RCC 7860 (cell line): ENCODE measurements at regions not wholly inside any gene's neighbourhood (a gene's known extent, or its start where the extent isn't known, plus 50 kb on each side); places are given as distances from the start of the nearest gene placed in this dataset.

ENCODE experiments used
- DNase-seq: peaks from one replicate; pipeline ENCODE4 v3.0.0-alpha.2; 2015; ENCODE audit warnings: low spot score
- FAIRE-seq: peaks from 2 replicates; lab custom pipeline; 2012; peaks lifted over from hg19 to GRCh38; lab: Jason Lieb, UNC

DNA sequence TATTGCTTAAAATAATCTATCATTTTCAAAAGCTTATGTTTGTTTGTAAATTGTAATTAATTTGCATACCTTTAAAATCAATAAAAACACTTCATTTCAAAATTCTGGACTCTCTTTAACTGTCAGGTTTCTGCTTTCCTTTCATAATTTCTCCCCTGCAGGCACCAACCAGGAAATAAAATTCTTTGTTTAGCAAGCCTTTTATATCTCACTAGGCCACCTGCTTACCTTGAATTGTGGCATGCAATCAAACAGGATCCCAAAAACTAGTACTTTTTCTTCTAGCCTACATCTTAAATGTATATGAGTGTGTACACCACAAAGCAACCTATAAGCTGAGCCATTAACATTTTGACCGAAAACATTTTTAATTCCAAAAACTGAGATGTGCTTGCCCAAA, 233.1 kb downstream of the NR4A2 start:
- no peak for FAIRE-seq
- DNase-seq: no peak

DNA sequence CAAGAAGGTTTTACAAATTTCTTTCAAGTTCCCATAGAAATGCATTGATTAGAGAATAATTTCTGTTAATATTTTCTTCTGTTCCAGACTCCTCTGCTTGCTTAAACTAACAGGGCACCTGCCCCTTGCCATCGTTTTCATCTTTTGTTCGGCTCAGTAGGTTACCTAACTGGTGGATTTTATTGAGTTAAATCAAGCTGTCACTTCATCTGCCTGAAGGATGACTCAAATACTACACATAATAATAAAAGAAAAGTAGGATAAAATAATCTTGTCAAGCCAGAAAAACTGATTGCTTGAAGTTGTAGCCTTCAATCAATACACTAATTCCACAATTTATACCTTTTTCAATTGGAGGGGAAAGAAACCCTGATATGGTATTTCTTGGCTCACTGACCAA, 234.0 kb downstream of the NR4A2 start:
- no peak for FAIRE-seq
- no peak for DNase-seq

GRCh38 chr2:156088587-156088986, 243.9 kb downstream of the NR4A2 start:
- DNase-seq (no peak), FAIRE-seq (no peak)

- peak; percentile 36 for DNase-seq
These were observed 244.6 kb downstream of the NR4A2 start for GRCh38 chr2:156087875-156088274.

DNA sequence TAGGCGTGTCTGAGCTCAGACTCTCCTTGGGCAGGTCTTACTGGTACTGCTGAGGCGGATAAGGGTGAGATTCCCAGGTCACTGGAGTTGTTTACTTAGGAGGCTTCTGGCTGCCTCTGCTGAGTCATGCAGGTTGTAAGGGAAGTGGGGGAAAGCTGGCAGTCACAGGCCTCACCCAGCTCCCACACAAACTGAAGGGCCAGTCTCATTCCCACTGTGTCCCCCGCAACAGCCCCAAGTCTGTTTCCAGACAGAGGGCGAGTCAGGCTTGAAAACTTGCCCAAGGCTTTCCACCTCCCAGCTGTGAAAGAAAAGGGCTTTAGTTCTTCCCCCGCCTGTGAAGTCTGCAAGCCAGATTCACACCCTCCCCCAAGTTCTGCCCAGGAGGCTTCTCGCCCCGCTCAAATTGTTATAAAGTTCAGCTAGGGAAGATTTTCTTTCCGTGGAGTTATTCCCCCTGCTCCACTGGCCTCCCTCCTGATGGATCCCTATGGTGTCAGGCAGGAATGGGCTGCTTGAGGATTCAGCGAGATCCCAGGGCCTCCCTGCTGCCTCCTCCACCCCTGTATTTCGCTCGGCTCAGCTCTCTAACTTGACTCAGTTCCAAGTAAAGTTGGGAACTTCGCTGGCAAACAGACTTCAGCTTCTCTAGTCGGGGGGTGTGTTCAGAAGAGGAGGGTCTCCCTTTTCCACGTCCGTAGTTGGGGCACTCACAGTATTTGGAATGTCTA, 248.6 kb downstream of the NR4A2 start:
- DNase-seq: peak; percentile 50
- no peak for FAIRE-seq

More at GRCh38 chr2:156087875-156088274, 244.6 kb downstream of the NR4A2 start:
- FAIRE-seq: no peak

GRCh38 chr2:156079845-156080244, 252.7 kb downstream of the NR4A2 start:
- DNase-seq: no peak
- no peak for FAIRE-seq

DNA sequence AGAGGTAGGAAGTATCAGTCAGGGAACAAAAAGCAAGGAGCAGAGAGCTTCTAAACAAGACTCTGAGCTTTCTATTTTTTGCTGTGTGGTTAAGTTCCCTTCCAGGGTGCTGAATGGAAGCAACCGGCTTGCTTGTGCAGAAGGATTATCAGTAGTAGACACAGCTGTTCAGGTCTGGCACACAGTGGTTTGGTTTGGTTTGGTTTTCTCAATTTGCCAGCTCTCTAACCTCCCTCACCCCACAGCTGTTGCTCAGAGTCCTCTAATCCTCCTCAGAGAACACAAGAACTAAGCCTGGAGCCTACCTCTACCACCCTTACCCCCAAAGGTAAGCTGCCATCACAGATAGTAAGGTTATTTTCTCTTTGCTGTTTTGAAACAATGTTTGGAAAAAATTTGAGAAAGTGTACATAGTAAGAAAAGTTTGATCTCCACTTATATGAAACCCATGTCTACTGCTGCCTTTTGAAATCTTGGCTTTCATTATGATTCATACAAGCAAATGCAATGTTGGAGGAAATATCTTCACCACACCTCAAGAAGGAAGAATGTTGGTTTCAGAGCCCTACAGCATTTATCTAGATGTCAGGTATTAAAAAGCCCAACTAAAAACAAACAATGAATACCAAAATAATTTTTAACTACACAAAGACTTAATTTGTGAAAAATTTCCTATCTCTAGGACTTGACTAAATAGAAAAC, 255.3 kb downstream of the NR4A2 start:
- DNase-seq (no peak), FAIRE-seq (no peak)

- FAIRE-seq (no peak), DNase-seq (no peak)
These were observed 266.6 kb downstream of the NR4A2 start for GRCh38 chr2:156065912-156066311.

GRCh38 chr2:156064540-156064939, 268.0 kb downstream of the NR4A2 start:
- FAIRE-seq (no peak), DNase-seq (no peak)

DNA sequence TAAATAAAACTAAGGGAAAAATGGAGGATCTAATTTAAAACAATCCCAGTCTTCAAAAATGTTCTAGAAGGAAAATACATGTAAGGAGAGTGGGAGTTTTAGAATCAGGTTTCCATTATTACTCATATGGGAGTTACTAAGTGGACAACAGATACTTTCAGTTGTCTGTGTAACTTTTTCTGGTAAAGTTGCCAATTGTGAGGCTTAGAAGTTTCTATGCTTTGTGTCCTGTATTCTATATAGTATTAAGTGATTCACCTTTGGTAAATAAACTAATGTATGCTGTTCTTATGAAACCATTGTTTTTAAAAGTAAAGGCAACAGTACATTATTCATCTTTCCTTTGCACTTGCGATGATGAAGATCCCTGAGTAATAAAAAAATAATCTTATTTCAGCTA, 274.9 kb downstream of the NR4A2 start:
- FAIRE-seq: no peak
- DNase-seq: no peak

DNA sequence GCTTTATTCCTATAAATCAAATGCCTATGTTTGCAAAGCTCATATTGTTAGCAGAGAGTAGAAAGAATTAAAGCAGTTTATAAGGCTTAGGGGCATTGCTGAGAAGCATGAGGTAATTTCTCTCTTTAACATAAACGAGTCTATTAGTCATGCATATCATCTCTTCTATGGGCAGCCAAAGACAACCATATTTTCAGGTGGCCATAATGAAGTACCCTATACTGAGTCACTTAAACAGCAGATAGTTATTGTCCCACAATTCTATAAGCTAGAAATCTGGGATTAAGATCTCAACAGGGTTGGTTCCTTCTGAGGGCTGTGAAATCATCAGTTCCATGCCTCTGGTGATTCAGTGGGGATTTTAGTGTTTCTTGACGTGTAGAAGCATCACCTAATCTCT, 277.5 kb downstream of the NR4A2 start:
- DNase-seq (no peak), FAIRE-seq (no peak)

DNA sequence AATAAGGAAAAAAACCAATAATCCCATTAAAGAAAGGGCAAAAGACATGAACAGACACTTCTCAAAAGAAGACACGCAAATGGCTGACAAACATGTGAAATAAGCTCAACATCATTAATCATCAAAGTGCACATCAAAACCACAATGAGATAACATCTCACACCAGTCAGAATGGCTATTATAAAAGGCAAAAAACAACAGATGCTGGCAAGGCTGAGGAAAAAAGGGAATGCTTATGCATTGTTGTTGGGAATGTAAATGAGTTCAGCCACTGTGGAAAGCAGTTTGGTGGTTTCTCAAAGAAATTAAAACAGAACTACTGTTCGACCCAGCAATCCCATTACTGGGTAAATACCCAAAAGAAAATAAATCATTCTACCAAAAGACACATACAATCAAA, 285.6 kb downstream of the NR4A2 start:
- FAIRE-seq (no peak), DNase-seq (no peak)

GRCh38 chr2:156042895-156043294, 289.6 kb downstream of the NR4A2 start:
- DNase-seq: no peak
- no peak for FAIRE-seq

- no peak for DNase-seq
- no peak for FAIRE-seq
These were observed 294.5 kb downstream of the NR4A2 start for GRCh38 chr2:156038021-156038420.

DNA sequence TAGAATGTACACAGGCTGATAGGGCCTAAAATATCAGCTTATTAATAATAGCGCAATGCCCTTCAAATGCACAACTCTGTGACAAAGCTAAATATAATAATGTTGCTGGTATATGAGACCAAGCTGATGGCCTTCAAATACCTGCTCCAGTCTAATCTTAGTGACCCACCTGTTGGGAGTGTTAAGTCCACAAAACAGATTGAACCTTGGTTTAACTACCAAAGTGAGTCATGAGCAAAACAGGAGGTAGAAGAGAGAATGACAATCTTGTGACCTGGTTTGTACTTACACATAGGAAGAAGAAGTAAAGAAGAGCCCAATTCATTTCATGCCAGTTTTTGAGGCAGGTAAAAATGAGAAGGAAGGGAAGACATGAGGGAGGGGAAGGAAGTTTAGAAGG, 295.0 kb downstream of the NR4A2 start:
- DNase-seq: no peak
- no peak for FAIRE-seq

- no peak for FAIRE-seq
These were observed 301.4 kb downstream of the NR4A2 start for GRCh38 chr2:156031121-156031520.

DNA sequence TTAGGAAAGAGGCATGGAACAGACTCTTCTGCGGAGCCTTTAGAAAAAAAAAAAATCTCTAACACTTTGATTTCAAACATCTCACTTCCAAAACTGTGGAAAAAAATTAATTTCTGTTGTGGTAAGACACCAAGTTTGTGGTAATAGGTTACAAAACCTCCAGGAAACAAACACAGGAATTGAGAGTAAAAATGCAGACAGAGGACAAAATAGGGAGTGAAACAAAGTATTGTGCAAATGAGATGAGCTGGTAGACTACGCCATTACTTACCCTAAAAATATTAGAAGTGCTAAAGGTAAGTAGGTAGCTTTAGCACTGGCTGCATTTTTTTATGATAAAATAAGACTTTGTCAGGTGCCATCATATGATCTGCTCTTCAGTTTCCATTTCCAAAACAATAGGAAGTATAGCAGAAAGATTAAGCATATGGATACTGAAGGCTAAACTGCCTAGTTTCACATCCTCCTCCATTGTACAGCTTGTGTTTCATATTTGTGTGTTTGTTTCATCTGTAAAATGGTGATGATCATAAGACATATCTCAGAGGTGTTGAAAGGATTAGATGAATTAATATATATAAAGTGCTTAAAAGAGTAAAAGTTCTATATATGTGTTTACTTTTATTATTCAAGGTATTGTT, 309.2 kb downstream of the NR4A2 start:
- no peak for FAIRE-seq
- no peak for DNase-seq

More at GRCh38 chr2:156031121-156031520, 301.4 kb downstream of the NR4A2 start:
- DNase-seq: no peak

DNA sequence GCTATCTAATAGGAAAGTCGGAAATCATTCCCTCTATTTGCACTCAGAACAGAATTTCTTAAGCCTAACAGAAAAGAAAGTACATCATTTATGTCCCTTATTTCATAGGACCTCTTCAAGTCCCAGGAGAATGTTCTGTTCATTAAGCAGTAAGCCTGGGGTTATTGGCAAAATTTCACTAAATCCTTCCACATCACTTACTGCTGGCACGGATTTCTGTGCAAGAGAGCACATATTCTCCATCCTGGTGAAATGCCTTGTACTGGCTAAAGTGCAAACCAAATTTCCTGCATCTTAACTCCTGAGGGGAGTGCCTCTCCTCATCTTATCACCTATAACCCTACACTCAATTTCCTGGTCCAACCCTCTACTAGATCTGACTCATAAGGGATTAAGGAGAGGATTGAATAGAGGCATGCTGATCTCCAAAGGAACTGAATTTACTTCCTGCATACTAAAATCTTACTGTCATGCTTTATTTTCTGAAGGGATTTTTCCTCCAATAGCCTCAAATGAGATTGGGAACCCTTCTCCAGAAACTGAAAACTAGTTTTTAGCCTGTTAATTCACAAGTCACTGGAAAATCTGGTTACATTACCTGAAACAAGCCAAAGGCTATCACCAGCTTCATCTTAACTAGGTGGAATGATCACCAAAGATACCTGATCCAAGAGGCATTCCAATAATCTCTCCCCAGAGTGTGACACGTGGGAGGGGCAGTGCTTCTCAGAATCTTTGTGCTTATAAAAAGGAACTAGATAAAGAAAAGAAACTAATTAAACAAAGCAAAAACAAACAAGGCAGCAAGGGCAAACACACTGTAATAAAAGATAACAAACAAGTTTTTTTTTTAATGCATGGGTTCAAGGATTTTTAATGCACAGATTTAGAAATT, 311.1 kb downstream of the NR4A2 start:
- FAIRE-seq (no peak), DNase-seq (no peak)

GRCh38 chr2:156019341-156019740, 313.2 kb downstream of the NR4A2 start:
- FAIRE-seq: no peak
- no peak for DNase-seq

DNA sequence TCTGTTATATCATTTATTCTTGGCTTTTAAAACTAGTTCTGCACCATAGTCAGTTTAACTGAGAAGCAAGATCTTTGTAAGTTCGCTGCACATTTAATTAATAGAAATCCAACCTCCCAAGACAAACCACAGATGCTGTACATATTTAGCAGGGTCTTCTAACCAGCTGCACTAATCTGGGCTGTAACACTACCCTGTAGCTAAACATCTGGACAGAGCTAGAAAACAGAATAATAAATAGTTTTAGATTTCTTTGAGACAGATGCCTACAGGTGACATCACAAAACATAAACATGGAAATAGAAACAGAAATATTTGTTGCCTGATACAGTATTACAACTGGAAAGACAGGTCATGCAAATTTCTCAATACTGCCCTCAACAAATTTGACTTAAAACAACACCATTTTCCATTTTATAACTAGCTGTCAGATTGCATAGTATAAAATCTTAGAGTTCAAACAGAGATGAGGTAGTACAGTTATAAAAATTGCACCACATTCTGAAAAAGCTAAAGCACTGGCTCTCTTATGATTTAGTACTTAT, 315.1 kb downstream of the NR4A2 start:
- FAIRE-seq (no peak), DNase-seq (no peak)

- DNase-seq (no peak), FAIRE-seq (no peak)
These were observed 323.2 kb downstream of the NR4A2 start for GRCh38 chr2:156009293-156009692.
